ENCODE measurements at regions not wholly inside any gene's neighbourhood (a gene's known extent, or its start where the extent isn't known, plus 50 kb on each side); places are given as distances from the start of the nearest gene placed in this dataset.

- ATAC-seq (no peak), DNase-seq (no peak)
- intact Hi-C loops (cut with DNase I) = no loop called here
Observed at GRCh38 chr15:96066852-96067495, 263.5 kb upstream of the NR2F2 start.

- ATAC-seq (no peak), DNase-seq (no peak)
- intact Hi-C loops (cut with DNase I) = no loop called here
Observed at GRCh38 chr15:96067677-96068076, 262.8 kb upstream of the NR2F2 start.

GRCh38 chr15:96068897-96069296 is 261.6 kb upstream of the NR2F2 start:
- intact Hi-C loops (cut with DNase I) = no loop called here

GRCh38 chr15:96070636-96071035 is 259.9 kb upstream of the NR2F2 start:
- no peak for DNase-seq
- no peak for ATAC-seq
- intact Hi-C loops (cut with DNase I) = no loop called here

More at GRCh38 chr15:96068897-96069296, 261.6 kb upstream of the NR2F2 start:
- DNase-seq (no peak), ATAC-seq (no peak)

- intact Hi-C loops (cut with DNase I) = no loop called here
- DNase-seq = no peak
Observed at GRCh38 chr15:96072821-96073220, 257.7 kb upstream of the NR2F2 start.

GRCh38 chr15:96073908-96074307 is 256.6 kb upstream of the NR2F2 start:
- DNase-seq (no peak), ATAC-seq (no peak)
- intact Hi-C loops (cut with DNase I) = no loop called here

More at GRCh38 chr15:96072821-96073220, 257.7 kb upstream of the NR2F2 start:
- no peak for ATAC-seq

- intact Hi-C loops (cut with DNase I) = no loop called here
- no peak for ATAC-seq
- no peak for DNase-seq
Observed at GRCh38 chr15:96075895-96076294, 254.6 kb upstream of the NR2F2 start.

- DNase-seq = no peak
- no peak for ATAC-seq
- intact Hi-C loops (cut with DNase I) = no loop called here
Observed at GRCh38 chr15:96076350-96076749, 254.2 kb upstream of the NR2F2 start.

- no peak for ATAC-seq
- intact Hi-C loops (cut with DNase I) = no loop called here
- DNase-seq = no peak
Observed at GRCh38 chr15:96079041-96079440, 251.5 kb upstream of the NR2F2 start.

GRCh38 chr15:96079882-96080281 is 250.6 kb upstream of the NR2F2 start:
- DNase-seq (no peak), ATAC-seq (no peak)
- intact Hi-C loops (cut with DNase I) = no loop called here

GRCh38 chr15:96086164-96086563 is 244.3 kb upstream of the NR2F2 start:
- peak; percentile 22 for DNase-seq
- intact Hi-C loops (cut with DNase I) = no loop called here
- no peak for ATAC-seq

- ATAC-seq (no peak), DNase-seq (no peak)
- intact Hi-C loops (cut with DNase I) = no loop called here
Observed at GRCh38 chr15:96087180-96087884, 243.2 kb upstream of the NR2F2 start.

GRCh38 chr15:96088650-96089049 is 241.8 kb upstream of the NR2F2 start:
- ATAC-seq (no peak), DNase-seq (no peak)
- intact Hi-C loops (cut with DNase I) = no loop called here

GRCh38 chr15:96089405-96090058 is 241.0 kb upstream of the NR2F2 start:
- peak; percentile 49 to 88 for ATAC-seq
- DNase-seq = no peak
- intact Hi-C loops (cut with DNase I) = no loop called here

- intact Hi-C loops (cut with DNase I) = no loop called here
- DNase-seq = no peak
- no peak for ATAC-seq
Observed at GRCh38 chr15:96092186-96092585, 238.3 kb upstream of the NR2F2 start.

- DNase-seq (no peak), ATAC-seq (no peak)
- intact Hi-C loops (cut with DNase I) = no loop called here
Observed at GRCh38 chr15:96093063-96093462, 237.4 kb upstream of the NR2F2 start.

- DNase-seq (no peak), ATAC-seq (no peak)
- intact Hi-C loops (cut with DNase I) = no loop called here
Observed at GRCh38 chr15:96097661-96098060, 232.8 kb upstream of the NR2F2 start.

- DNase-seq (no peak), ATAC-seq (peak in 1 of 2 donors; percentile 69)
Observed at GRCh38 chr15:96102631-96103030, 227.9 kb upstream of the NR2F2 start.

GRCh38 chr15:96106181-96106580 is 224.3 kb upstream of the NR2F2 start:
- ATAC-seq = no peak
- intact Hi-C loops (cut with DNase I) = no loop called here

More at GRCh38 chr15:96102631-96103030, 227.9 kb upstream of the NR2F2 start:
- intact Hi-C loops (cut with DNase I) = no loop called here

GRCh38 chr15:96106628-96107027 is 223.9 kb upstream of the NR2F2 start:
- DNase-seq (no peak), ATAC-seq (no peak)
- intact Hi-C loops (cut with DNase I) = no loop called here

More at GRCh38 chr15:96106181-96106580, 224.3 kb upstream of the NR2F2 start:
- DNase-seq = no peak

Data from left cardiac atrium (tissue), 4 donors.